Liver (tissue), 3 donors: ENCODE measurements at regions not wholly inside any gene's neighbourhood (a gene's known extent, or its start where the extent isn't known, plus 50 kb on each side); places are given as distances from the start of the nearest gene placed in this dataset.

Experiments used
- CTCF ChIP-seq: fragments of 150-350 bp; IDR thresholded peaks from 2 replicates; pipeline ENCODE4 v1.5.1; 2017; ENCODE audit warnings: improper control_type of control experiment, low read depth, low read length; ENCODE audit not compliant: missing input control
- JUND ChIP-seq, 2 donors: IDR thresholded peaks; 2 replicates each; pipeline ENCODE4 v1.6.1; 2016; ENCODE audit warnings: antibody characterized with exemption in 2 of 2
- NR2F2 ChIP-seq: IDR thresholded peaks from 2 replicates; pipeline ENCODE4 v1.6.1; 2016; ENCODE audit warnings: antibody characterized with exemption
- RAD21 ChIP-seq, 2 donors: IDR thresholded peaks; 2 replicates each; pipeline ENCODE4 v1.6.1; 2016; ENCODE audit warnings: antibody characterized with exemption in 2 of 2, mild to moderate bottlenecking in 2 of 2
- REST ChIP-seq: IDR thresholded peaks from 2 replicates; pipeline ENCODE4 v1.6.1; 2016; ENCODE audit warnings: antibody characterized with exemption, mild to moderate bottlenecking
- donor health status: healthy.
- donor health status: healthy.

GRCh38 chr15:93362203-93362602, 273.2 kb upstream of the RGMA start:
- TF ChIP-seq CTCF = no peak
- TF ChIP-seq REST = no peak
- TF ChIP-seq JUND (IDR thresholded peaks at IDR 0.05) = no peak
- no peak for TF ChIP-seq NR2F2
- TF ChIP-seq RAD21 (IDR thresholded peaks at IDR 0.05) = no peak
